K562 (cell line): ENCODE measurements at regions not wholly inside any gene's neighbourhood (a gene's known extent, or its start where the extent isn't known, plus 50 kb on each side); places are given as distances from the start of the nearest gene placed in this dataset.

ENCODE experiments used
- CBFA2T3 ChIP-seq: fragments of 450-650 bp; IDR thresholded peaks from 2 replicates; pipeline ENCODE4 v1.6.1; 2017
- CTBP1 ChIP-seq: fragments of 450-650 bp; IDR thresholded peaks from 2 replicates; pipeline ENCODE4 v1.6.1; 2016; ENCODE audit warnings: borderline replicate concordance
- DDX20 ChIP-seq: fragments of 450-650 bp; IDR thresholded peaks from 2 replicates; pipeline ENCODE4 v1.6.1; 2016; ENCODE audit warnings: missing genetic modification characterization, low read depth, mild to moderate bottlenecking, missing compliant biosample characterization, moderate library complexity
- DIDO1 ChIP-seq: fragments of 450-650 bp; IDR thresholded peaks from 2 replicates; pipeline ENCODE4 v1.6.1; 2016; ENCODE audit warnings: low read depth, missing biosample characterization, missing genetic modification characterization
- FOXA3 ChIP-seq, 2 experiments: fragments of 450-650 bp in 1 of 2; sonication (generic) in 1 of 2; formaldehyde crosslinking; IDR thresholded peaks in 1 of 2; conservative IDR thresholded peaks in 1 of 2; 2 replicates each; pipeline versions ENCODE4 v1.4.0 to v1.8.0; 2020 to 2022; ENCODE audit warnings: mild to moderate bottlenecking in 2 of 2, missing genetic modification reagents in 1 of 2
- FOXJ3 ChIP-seq: sonication (generic); formaldehyde crosslinking; IDR thresholded peaks from 2 replicates; pipeline ENCODE4 v1.4.0; 2020; ENCODE audit warnings: mild to moderate bottlenecking, missing genetic modification reagents
- FOXP4 ChIP-seq: sonication (generic); formaldehyde crosslinking; IDR thresholded peaks from 2 replicates; pipeline ENCODE4 v1.8.0; 2022; ENCODE audit warnings: mild to moderate bottlenecking, missing genetic modification reagents, borderline replicate concordance
- FUS ChIP-seq: fragments of 200-400 bp; formaldehyde crosslinking; optimal IDR thresholded peaks from 2 replicates; pipeline ENCODE3; 2017; ENCODE audit warnings: low read depth, low read length
- KDM1A ChIP-seq, 2 experiments: fragments of 450-650 bp; IDR thresholded peaks; 2 replicates each; pipeline ENCODE4 v1.6.1; 2016; ENCODE audit warnings: mild to moderate bottlenecking in 2 of 2
- KDM2B ChIP-seq: fragments of 250-450 bp; sonication (Bioruptor Pico); IDR thresholded peaks from 2 replicates; pipeline ENCODE4 v1.8.0; 2021; ENCODE audit warnings: mild to moderate bottlenecking, moderate library complexity
- KLF16 ChIP-seq: IDR thresholded peaks from 2 replicates; pipeline ENCODE4 v1.6.1; 2016; ENCODE audit warnings: antibody characterized with exemption
- NBN ChIP-seq: fragments of 450-650 bp; IDR thresholded peaks from 2 replicates; pipeline ENCODE4 v1.6.1; 2016; ENCODE audit warnings: low read depth, mild to moderate bottlenecking
- NFE2L1 ChIP-seq: fragments of 450-650 bp; IDR thresholded peaks from 2 replicates; pipeline ENCODE4 v1.6.1; 2016; ENCODE audit warnings: missing genetic modification characterization, low read depth, mild to moderate bottlenecking, missing compliant biosample characterization, moderate library complexity, borderline replicate concordance
- PHB ChIP-seq: fragments of 250-450 bp; sonication (Bioruptor Pico); IDR thresholded peaks from 2 replicates; pipeline ENCODE4 v1.5.0; 2021
- PHF21A ChIP-seq: fragments of 450-650 bp; IDR thresholded peaks from 2 replicates; pipeline ENCODE4 v1.6.1; 2017; ENCODE audit warnings: low read depth, borderline replicate concordance
- RBM14 ChIP-seq: fragments of 200-400 bp; formaldehyde crosslinking; IDR thresholded peaks from 2 replicates; pipeline ENCODE4 v1.6.1; 2018; ENCODE audit warnings: low read depth, mild to moderate bottlenecking, low read length, moderate library complexity, borderline replicate concordance; ENCODE audit not compliant: insufficient read depth
- RHOXF2B ChIP-seq: fragments of 250-450 bp; sonication (Bioruptor Pico); conservative IDR thresholded peaks from 2 replicates; pipeline ENCODE4 v1.5.1; 2021
- SPI1 ChIP-seq: IDR thresholded peaks from 2 replicates; pipeline ENCODE4 v1.6.1; 2011; ENCODE audit warnings: low read depth, low read length, control low read depth, borderline replicate concordance
- THRAP3 ChIP-seq: fragments of 450-650 bp; IDR thresholded peaks from 2 replicates; pipeline ENCODE4 v1.6.1; 2016; ENCODE audit warnings: mild to moderate bottlenecking, inconsistent platforms, borderline replicate concordance
- TSC22D4 ChIP-seq: fragments of 450-650 bp; IDR thresholded peaks from 2 replicates; pipeline ENCODE4 v1.6.1; 2016; ENCODE audit warnings: missing genetic modification characterization, missing biosample characterization, control low read depth
- XRCC5 ChIP-seq: fragments of 200-400 bp; formaldehyde crosslinking; IDR thresholded peaks from 2 replicates; pipeline ENCODE4 v1.6.1; 2017; ENCODE audit warnings: low read depth, mild to moderate bottlenecking, low read length
- ZNF175 ChIP-seq: fragments of 200-800 bp; sonication (Bioruptor generic); IDR thresholded peaks from 2 replicates; pipeline ENCODE4 v1.6.1; 2016; ENCODE audit warnings: low read depth, mild to moderate bottlenecking, missing genetic modification characterization, missing compliant biosample characterization
- ZNF766 ChIP-seq: fragments of 200-800 bp; sonication (Bioruptor generic); conservative IDR thresholded peaks from 2 replicates; pipeline ENCODE4 v1.6.1; 2016; ENCODE audit warnings: missing genetic modification characterization, missing compliant biosample characterization
- ZNF79 ChIP-seq: fragments of 250-450 bp; sonication (Bioruptor Pico); IDR thresholded peaks from 2 replicates; pipeline ENCODE4 v1.4.0; 2020; ENCODE audit warnings: low read depth, mild to moderate bottlenecking, moderate library complexity
- ZNF830 ChIP-seq: fragments of 250-450 bp; sonication (Bioruptor Pico); IDR thresholded peaks from 2 replicates; pipeline ENCODE4 v1.5.0; 2021; ENCODE audit warnings: mild to moderate bottlenecking
- TF ChIP-seq, protein P1 (sequence below): fragments of 450-650 bp; IDR thresholded peaks from 2 replicates; pipeline ENCODE4 v1.6.1; 2017; ENCODE audit warnings: antibody characterized with exemption
- TF ChIP-seq, protein P2 (sequence below): fragments of 450-650 bp; IDR thresholded peaks from 2 replicates; pipeline ENCODE4 v1.6.1; 2014; ENCODE audit warnings: low read depth, mild to moderate bottlenecking, moderate library complexity, borderline replicate concordance

DNA sequence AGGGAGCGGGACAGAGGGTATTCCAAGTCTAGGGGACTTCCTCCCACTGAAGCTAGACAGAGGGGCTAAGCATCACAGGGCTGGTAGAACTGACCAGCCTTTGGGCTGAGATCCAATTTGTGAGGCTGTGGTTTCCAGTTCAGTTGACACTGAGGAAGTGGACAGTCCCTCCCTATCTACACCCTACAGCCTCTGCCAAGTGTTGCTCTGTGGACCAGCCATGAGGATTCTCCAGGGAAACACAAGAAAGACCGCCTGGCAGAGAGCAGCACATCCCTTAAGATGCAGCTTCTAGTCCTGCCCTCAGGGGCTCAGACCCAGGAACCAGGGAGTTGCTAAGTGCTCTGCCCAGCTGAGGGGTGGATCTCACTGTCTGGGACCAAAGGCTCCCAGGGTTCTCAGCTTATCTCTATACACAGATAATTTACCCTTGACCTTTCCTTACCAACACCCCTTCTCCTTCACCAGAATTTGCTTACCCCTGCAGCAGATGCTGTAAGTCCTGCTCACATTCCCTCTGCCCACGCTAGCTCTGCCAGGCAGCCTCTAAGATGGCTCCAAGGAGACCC, 252.0 kb downstream of the SKIDA1 start (continued):
- 0 out of 2 replicates have a peak, but pooled peaks have one; percentile 21 for TF ChIP-seq CTBP1
- no peak for TF ChIP-seq DDX20 (tag)
- TF ChIP-seq NFE2L1 (tag) = no peak
- no peak for TF ChIP-seq KDM2B (CRISPR knock-in tag)
- no peak for TF ChIP-seq FOXP4
- no peak for TF ChIP-seq NBN
- peak; percentile 50; the same call in 1 of the 2 replicates for TF ChIP-seq ZNF175 (CRISPR knock-in tag)
- no peak for TF ChIP-seq XRCC5
- no peak for TF ChIP-seq PHF21A
- no peak for TF ChIP-seq RHOXF2B
- TF ChIP-seq PHB (CRISPR knock-in tag) = no peak
- no peak for TF ChIP-seq ZNF79
- TF ChIP-seq RBM14 = no peak
- TF ChIP-seq TSC22D4 (tag) = no peak
- no peak for TF ChIP-seq FOXA3 (CRISPR knock-in tag; conservative IDR thresholded peaks at IDR 0.05 in 1 of 2, IDR thresholded peaks at IDR 0.05 in 1 of 2)
- no peak for TF ChIP-seq ZNF766 (CRISPR knock-in tag)
- no peak for TF ChIP-seq KDM1A (IDR thresholded peaks at IDR 0.05)
- TF ChIP-seq FUS = no peak
- TF ChIP-seq, protein P1, sequence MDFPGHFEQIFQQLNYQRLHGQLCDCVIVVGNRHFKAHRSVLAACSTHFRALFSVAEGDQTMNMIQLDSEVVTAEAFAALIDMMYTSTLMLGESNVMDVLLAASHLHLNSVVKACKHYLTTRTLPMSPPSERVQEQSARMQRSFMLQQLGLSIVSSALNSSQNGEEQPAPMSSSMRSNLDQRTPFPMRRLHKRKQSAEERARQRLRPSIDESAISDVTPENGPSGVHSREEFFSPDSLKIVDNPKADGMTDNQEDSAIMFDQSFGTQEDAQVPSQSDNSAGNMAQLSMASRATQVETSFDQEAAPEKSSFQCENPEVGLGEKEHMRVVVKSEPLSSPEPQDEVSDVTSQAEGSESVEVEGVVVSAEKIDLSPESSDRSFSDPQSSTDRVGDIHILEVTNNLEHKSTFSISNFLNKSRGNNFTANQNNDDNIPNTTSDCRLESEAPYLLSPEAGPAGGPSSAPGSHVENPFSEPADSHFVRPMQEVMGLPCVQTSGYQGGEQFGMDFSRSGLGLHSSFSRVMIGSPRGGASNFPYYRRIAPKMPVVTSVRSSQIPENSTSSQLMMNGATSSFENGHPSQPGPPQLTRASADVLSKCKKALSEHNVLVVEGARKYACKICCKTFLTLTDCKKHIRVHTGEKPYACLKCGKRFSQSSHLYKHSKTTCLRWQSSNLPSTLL = no peak
- no peak for TF ChIP-seq FOXJ3 (CRISPR knock-in tag)
- TF ChIP-seq KLF16 = no peak
- TF ChIP-seq CBFA2T3 = peak; percentile 36; the same call in 1 of the 2 replicates
- TF ChIP-seq THRAP3 = no peak
- no peak for TF ChIP-seq DIDO1 (tag)
- TF ChIP-seq SPI1 = peak; percentile 65; the same call in 1 of the 2 replicates
- TF ChIP-seq, protein P2, sequence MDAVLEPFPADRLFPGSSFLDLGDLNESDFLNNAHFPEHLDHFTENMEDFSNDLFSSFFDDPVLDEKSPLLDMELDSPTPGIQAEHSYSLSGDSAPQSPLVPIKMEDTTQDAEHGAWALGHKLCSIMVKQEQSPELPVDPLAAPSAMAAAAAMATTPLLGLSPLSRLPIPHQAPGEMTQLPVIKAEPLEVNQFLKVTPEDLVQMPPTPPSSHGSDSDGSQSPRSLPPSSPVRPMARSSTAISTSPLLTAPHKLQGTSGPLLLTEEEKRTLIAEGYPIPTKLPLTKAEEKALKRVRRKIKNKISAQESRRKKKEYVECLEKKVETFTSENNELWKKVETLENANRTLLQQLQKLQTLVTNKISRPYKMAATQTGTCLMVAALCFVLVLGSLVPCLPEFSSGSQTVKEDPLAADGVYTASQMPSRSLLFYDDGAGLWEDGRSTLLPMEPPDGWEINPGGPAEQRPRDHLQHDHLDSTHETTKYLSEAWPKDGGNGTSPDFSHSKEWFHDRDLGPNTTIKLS = no peak
- TF ChIP-seq ZNF830 = no peak
